HEK293 (cell line): ENCODE measurements at regions not wholly inside any gene's neighbourhood (a gene's known extent, or its start where the extent isn't known, plus 50 kb on each side); places are given as distances from the start of the nearest gene placed in this dataset.

Experiments
- ATF2 ChIP-seq: fragments of 450-650 bp; formaldehyde crosslinking; IDR thresholded peaks from 2 replicates; pipeline ENCODE4 v1.5.1; 2016; ENCODE audit warnings: missing biosample characterization, missing genetic modification characterization, low read depth
- CTCF ChIP-seq: fragments of 450-650 bp; formaldehyde crosslinking; IDR thresholded peaks from 2 replicates; pipeline ENCODE4 v1.5.1; 2016; ENCODE audit warnings: missing biosample characterization, missing genetic modification characterization
- ELK4 ChIP-seq: IDR thresholded peaks from 2 replicates; pipeline ENCODE4 v1.6.1; 2011; ENCODE audit warnings: mild to moderate bottlenecking, low read depth, low read length, borderline replicate concordance
- RBAK ChIP-seq: fragments of 450-650 bp; formaldehyde crosslinking; IDR thresholded peaks from 2 replicates; pipeline ENCODE4 v1.5.1; 2016; ENCODE audit warnings: missing biosample characterization, missing genetic modification characterization
- YY1 ChIP-seq: fragments of 450-650 bp; formaldehyde crosslinking; IDR thresholded peaks from 2 replicates; pipeline ENCODE4 v1.5.1; 2018; ENCODE audit warnings: missing biosample characterization, missing genetic modification characterization

- TF ChIP-seq RBAK (tag by site-specific recombination) (no peak), ATF2 (tag by site-specific recombination) (no peak), CTCF (no peak), ELK4 (no peak), YY1 (tag by site-specific recombination) (no peak)
Observed at GRCh38 chr7:132656846-132657776, 80.8 kb upstream of the PLXNA4 start.
